ENCODE measurements at regions not wholly inside any gene's neighbourhood (a gene's known extent, or its start where the extent isn't known, plus 50 kb on each side); places are given as distances from the start of the nearest gene placed in this dataset.

DNA sequence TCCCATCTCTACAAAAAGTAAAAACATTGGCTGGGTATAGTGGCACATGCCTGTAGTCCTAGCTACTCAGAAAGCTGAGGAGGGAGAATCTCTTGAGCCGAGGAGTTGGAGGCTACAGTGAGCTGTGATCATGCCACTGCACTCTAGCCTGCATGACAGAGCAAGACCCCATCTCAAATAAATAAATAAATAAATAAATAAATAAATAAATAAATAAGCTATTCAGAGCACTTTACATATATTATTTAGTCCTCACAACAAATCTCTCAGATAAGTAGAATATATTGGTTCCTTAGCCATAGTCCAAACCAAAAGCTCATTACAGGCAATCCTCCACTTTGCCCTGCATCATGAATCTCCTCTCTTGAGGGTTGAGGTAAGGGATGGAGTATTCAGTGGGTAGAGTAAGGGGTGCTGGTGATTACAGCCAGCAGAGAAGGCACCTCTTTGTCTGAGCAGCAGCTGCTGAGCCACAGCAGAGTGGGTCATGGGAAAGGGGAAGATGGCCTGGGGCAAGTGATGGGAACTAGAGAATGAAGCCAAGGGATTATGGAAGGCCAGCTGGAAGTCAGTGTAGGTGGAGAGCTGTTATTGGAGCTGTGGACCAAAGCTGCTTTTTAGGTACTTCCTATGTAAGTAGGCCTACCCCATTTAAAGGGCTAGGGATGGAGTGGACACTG is 115.5 kb upstream of the ZNF644 start:
- TF ChIP-seq, protein P1, sequence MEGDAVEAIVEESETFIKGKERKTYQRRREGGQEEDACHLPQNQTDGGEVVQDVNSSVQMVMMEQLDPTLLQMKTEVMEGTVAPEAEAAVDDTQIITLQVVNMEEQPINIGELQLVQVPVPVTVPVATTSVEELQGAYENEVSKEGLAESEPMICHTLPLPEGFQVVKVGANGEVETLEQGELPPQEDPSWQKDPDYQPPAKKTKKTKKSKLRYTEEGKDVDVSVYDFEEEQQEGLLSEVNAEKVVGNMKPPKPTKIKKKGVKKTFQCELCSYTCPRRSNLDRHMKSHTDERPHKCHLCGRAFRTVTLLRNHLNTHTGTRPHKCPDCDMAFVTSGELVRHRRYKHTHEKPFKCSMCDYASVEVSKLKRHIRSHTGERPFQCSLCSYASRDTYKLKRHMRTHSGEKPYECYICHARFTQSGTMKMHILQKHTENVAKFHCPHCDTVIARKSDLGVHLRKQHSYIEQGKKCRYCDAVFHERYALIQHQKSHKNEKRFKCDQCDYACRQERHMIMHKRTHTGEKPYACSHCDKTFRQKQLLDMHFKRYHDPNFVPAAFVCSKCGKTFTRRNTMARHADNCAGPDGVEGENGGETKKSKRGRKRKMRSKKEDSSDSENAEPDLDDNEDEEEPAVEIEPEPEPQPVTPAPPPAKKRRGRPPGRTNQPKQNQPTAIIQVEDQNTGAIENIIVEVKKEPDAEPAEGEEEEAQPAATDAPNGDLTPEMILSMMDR (conservative IDR thresholded peaks at IDR 0.05): no peak
- no peak for TF ChIP-seq EZH2 (IDR thresholded peaks at IDR 0.05; ENCODE audit: low read depth)

All from PC-9 (cell line).